ENCODE measurements at regions not wholly inside any gene's neighbourhood (a gene's known extent, or its start where the extent isn't known, plus 50 kb on each side); places are given as distances from the start of the nearest gene placed in this dataset.

DNA sequence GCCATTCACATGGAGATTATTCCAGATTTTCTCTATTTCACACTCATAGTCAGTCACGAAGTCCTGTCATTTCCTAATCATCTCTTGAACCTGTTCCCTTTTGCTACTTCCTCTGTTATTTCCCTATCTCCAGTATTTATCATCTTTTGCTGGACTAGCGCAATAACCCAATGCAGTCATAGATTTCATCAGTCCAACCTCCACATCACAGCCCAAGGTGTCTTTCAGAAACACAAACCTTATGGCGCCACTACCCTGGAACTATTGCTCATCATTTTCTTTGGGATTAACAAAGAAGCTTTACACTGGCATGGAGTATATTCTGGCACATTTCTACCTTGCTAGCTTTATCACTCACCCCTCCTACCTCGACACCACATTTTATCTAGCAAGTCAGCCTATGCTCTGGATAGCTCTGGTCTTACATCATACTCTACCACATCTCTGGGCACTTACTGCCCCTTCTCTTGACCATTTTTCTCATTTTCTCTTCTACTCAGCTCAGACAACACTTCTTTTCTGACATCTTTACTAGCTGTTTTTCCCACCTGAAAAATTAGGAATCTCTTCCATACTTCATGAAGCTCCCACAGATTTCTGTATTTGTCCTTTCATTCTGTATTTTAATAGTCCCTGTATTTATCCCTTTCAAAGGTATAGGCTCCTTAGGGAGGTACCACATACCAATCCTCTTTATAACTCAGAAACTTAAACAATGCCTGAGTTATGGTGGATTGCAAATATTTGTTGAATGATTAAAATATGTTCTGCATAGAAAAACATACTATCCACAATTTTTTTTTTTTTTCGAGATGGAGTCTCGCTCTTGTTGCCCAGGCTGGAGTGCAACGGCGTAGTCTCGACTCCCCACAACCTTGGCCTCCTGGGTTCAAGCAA is 534.7 kb downstream of the KLF12 start:
- DNase-seq = no peak

DNA sequence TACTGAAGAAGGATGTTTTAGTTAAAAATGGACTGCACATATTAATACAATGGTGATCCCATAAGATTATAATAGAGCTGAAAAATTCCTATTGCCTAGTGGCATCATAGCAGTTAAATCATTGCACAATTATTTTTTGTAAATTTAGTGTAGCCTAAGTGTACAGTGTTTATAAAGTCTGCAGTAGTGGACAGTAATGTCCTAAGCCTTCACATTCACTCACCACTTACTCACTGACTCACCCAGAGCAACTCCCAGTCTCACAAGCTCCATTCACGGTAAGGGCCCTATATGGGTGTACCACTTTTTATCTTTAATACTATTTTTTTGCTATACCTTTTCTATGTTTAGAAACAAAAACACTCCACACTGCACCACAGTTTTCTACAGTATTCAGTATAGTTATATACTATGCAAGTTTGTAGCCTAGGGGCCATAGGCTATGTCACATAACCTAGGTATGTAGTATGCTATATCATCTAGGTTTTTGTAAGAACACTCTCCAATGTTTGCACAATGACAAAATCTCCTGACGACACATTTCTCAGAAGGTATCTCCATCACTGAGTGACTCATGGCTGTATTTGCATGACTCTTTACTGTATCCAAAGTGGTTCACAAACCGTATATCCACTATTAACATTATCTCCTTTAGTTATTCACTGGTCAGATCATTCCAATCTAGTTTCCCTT is 536.0 kb downstream of the KLF12 start:
- no peak for DNase-seq

DNA sequence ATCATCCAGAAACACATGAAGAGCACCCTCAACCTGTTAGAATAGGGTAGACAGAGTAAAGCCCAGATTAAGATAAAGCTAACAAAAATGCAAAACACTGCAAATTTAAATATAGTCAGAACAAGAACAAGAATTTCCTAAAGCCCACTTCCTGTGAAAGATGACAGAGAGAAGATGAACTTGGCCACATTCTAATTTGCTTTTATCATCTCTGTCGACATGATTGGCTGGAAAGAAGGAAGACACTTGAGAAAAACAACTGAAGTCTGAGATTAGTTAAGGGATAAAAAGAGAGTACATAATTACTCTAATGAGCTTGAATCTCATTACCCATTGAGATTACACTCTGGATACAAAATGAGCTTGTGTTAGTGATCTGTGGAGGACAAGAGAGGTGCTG is 537.6 kb downstream of the KLF5 start:
- no peak for DNase-seq

DNA sequence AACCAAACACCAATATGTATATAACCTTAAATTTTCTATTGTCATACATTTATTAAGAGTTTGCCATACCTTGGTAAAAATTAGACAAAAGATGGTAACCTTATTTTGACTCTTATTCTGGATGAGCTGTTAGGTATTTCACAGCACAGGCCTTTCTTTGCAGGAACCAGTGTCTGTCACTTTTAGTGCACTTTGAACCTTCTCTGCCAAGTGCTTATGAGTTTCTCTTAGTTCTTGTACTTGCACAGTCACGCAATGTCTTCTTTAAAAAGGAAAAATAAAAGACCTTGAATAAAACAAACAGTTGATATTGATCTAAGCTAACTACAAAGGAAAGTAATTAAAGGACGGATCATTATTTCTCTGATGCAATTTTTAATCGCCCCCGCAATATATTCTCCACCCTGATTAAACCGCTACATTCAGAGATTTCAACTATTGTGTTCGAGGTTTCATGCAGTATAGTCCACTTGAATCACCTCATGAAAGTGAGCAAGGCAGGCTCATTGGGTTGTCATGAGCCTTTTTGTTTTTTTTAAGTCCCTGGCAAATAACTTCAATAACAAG is 534.5 kb downstream of the KLF5 start:
- no peak for DNase-seq

DNA sequence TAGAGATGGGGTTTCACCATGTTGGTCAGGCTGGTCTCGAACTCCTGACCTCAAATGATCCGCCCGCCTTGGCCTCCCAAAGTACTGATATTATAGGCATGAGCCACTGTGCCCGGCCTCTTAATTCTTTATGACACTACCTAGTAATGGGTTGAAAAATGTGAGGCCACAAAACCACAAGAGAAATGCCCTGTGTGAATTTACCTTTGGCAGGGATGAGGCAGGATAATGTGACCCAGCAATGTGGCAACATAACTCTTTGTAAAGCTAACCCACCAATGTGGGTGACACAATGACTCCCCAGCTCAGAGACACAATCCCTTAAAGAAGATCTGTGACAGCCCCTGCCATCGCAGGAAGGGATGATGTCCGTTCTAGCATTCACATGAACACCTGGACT is 533.1 kb downstream of the KLF5 start:
- DNase-seq = no peak

DNA sequence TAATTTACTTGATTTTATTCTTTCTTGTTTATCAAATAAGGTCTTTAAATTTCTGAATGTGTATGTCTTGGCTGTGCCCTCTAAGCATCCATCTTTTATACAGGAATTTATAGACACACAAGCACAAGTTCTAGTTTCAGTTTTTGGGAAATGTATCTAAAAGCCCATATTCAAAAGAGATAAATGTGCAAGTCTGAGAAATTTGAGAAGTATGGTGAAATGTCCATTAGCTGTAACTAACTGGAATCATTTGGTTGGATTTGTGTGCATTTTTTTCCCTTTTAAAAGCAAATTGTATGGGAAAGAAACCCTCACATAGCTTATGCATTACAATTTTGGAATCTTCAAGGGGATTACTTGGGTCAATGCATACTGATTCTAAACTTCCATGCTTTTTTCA is 532.0 kb downstream of the KLF5 start:
- DNase-seq = no peak

DNA sequence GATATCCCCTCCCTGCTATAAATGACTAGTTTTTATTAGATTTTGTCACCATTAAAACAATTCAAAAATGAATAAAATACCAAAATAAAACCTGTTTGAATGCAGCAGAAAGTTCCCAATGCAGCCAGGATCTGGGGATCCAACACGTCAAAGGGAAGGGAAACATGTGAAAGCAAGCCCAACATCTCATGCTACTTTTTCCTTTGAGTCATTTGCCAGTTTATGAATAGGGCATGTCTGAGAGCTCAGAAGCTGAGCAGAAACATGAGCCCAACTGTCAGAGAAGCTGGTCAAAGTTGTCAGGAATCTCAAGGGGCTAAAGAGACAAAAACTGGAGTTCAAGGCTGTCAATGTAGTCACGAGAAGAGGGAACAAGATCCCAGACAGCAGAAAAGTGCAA is 526.4 kb downstream of the KLF5 start:
- no peak for DNase-seq

DNA sequence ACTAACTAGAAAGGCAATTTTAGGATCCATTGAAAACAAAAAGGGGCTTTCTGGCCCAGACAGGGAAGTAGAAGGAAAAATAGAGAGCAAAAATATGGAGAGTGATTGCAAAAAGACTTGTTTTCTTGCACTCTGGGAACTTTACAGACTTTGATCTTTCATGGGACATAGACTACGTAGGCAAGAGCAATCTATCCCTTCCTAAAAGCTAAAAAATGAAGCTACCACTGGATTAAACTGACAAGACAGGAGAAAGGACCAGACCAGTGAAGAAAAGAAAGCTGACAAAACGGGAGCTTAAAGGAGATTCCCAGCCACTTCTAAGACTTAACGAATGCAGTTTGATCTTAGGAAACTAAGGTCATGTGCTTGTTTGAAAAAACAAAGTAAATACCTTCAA is 524.5 kb downstream of the KLF5 start:
- no peak for DNase-seq

DNA sequence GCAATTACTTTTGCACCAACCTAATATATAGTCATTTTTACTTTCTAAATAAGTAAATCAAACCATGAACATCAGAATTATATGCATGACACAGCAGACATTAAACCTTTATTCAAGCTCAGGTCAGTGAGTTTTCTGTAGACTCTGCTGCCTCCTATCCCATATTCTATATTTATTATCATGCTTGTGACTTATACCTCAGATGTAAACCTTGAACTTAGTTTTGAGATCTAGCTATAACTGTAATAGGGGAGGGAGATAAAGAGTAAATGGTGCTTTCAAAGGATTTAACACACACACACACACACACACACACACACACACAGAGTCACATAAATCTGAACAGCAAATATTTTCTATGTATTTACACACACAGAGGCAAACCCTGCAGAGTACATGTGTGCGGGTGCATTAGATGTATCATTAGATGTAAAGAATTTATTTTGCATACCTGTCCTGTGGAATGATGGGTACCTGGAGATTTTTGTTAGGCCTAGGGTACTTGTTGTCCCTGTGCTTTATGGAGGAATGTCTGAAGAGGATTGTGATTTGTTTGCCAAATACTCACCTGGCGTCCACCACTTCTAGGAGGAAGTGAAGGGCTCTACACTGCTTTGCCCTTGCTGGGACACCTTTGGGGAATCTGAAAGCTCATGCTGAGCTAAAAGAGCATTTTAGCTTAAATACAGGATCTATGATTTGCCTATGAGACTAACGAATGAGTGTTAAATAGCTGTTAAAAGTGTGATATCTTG is 521.9 kb downstream of the KLF5 start:
- DNase-seq = no peak

DNA sequence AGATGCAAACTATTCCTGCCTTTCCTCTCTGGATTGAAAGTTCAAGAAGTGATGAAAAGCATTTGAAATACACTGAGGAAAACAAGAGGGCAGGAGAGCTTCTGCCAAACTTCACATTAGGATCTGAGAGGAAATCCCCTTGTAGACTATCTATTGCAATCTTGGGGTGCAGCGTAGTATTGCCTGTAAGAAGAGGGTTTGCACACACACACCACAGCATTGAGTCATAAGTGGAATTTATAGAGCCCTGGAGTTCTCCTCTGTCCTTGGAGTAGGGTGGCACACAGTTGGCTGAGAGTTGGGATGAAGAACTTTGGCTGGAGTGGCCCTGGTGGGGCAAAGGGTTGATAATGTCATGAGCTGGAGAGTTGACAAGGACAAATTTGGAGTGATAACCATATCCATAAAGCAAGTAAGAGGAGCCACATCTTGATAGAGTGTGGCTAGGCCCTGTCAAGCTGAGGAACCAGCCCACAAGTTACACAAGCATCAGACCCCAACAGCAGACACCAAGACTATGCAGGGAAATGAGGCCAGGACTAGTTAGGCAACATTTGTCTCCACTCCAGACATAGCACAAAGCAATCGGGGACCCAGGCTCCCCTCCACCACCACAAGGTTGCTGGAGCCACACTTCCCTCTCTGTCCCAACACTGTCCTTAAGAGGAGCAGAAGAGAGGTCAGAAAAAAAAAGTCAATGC is 520.9 kb downstream of the KLF5 start:
- DNase-seq = no peak

DNA sequence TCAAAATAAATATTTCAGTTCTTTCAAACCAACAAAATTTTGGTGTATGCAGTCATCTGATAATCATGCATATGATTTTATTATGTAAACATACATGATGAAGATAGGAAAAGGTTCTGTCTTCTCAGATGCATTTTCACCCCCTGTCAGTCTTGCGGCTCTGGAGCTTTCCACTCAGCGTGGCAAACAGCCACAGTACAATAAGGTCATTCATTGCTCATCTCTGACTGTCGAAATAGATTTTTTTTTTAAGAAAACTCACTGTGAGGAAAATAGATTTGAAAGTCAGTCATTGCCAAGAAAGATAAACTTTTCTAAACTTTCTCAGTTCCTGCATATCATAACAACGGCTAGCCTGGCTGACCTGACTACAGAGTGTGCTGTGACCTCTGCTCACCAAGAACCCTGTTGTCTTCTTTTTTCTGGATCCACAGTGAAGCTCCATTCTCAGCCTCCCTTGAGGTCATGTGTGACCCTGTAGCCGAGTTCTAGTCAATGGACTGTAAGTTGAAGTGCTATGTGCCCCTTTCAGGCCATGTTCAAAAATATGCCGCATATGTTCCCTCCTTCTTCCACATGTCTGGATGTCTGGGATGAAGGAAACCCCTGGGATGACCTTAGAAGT is 519.6 kb downstream of the KLF5 start:
- no peak for DNase-seq

DNA sequence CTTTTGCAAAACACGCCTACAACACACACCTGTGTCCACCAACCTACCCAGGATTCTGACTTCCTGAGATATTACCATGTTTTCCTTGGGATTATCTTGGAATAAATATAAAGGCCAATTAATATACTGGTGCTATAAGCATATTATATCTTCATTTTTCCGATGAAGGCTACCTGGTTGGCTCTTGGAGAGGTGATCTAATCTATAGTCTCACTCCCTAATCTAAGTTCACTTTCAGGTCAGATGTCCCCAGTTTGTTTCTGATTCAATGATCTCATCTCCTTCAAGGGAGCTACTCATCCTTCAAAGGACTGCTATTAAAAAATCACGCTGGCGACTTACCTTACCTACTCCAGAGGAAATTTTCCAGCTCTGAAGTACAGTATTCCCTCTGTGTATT is 517.5 kb downstream of the KLF5 start:
- no peak for DNase-seq

DNA sequence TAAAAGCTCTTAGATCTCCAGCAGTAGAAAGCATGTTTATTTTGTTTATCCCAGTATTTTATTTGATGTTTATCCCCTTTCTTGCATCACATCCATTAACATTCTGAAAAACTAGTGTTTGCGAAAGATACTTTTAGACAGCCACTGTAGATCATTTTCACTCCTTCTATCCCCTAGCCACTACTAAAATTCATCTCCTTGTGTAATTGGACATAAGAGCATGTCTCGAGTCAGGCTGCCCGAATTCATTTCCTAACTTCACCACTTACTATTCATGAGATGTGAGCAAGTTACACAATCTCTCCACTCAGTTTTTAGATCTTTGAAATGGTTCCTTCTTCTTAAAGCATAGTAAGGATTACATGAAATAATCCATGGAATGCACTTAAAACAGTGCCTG is 514.0 kb downstream of the KLF5 start:
- no peak for DNase-seq

DNA sequence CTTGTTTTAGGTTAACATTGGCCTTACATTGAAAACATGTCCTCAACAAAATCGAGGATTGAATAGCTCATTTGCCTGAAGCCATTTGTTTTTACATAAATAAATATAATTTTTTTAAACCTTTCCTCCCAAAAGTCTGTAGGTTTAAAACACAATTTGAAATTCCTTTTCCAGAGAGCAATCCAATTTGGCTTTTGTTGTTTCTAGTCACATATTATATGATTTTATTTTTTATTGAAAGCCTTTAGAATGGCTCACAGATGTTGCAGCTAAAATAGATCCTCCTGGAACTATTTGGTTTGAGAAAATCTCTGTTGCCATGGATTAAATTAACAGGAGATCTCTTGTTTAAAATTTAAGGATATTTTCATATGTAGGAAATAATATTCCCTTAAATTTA is 512.6 kb downstream of the KLF5 start:
- DNase-seq = no peak

DNA sequence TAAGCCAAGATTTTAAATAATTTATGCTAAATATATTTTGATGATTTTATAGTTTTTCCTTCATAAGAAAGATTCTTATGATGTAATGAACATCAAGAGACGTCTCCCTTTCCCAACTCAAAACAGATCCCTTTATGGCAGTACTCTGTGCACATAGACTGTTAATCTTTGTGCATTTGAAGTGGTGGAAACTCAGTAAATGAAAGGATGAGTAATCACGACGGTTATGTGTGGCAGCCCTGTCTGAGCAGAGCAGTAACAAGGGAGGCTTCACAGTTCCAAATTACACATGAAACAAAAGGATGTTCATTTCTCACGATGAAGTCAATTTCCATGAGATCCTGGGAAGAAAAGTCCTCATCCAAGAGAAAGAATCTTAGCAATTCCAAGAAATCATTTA is 498.1 kb downstream of the KLF5 start:
- DNase-seq = no peak

DNA sequence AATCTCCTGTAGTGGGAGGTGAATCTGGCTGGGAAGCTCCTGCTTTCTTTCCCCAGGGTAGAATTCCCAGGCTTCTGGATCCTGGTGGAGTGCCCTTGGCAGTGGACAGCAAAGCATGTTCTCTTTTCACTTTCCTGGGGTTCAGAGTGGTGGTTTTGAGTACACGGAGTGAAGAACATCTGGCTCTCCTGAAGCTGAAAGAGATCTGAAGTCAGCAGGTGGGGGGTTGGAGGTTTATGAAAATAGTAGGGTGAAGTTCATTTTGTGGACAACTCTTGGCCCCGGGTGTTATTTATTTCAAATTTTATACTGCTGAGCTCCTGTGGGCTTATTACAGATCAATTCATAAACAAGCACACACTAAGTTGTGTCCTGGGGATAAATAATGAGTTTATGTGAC is 497.3 kb downstream of the KLF5 start:
- DNase-seq = no peak

DNA sequence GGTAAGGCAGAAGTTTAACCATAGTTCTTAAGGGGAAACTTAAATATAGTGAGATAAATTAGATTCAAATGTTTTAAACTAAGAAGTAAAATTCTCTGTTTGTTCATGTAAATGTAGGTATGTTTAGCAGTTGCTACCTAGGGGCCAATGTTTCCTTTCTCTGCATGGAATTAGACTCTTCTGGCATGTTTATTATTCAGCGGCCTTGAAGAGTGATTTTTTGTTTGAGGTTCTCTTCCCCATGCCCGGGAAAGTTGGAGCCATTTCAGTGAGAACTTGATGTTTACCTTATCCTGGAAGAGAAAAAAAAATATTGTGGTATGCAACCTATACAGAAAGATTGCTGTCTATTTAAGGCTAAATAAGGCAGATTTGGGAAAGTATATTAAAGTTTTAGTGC is 492.9 kb downstream of the KLF5 start:
- DNase-seq = no peak

DNA sequence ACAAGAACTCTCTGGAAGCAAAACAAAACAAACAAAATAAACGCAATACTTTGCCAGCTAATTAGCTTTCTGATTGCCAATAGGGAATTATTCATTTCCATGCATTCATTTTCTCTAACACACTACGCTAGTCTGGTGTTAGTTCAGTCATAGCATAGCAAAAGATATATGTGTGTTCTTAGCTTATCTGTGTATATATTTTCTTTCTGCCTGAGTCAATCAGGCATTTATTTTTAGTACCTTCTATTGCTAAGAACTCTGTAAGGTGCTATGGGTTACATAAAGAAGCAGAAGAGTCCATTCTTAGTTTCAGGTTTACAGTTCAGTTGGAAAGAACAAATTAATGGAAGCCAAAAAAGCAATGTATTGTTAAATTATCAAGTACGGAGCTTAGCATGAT is 490.9 kb downstream of the KLF5 start:
- DNase-seq = no peak

DNA sequence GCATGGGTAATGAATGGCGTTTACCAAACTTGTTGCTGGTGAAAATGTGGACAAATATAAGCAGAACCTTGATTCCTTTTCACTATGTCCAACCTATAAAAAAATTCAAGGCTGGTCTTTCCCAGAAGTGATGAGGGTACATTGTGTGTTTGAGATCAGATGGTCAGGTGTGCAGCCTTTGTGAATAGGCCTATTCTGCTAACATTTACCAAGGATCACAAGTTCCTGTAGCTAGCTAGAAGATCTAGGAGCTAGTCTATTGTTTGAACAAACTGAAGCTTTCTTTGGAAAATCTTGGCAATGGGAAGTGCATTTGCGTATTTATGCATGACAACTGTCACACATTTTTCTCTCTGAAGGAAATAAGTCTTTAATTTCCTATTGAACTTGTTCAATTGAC is 489.6 kb downstream of the KLF5 start:
- DNase-seq = no peak

DNA sequence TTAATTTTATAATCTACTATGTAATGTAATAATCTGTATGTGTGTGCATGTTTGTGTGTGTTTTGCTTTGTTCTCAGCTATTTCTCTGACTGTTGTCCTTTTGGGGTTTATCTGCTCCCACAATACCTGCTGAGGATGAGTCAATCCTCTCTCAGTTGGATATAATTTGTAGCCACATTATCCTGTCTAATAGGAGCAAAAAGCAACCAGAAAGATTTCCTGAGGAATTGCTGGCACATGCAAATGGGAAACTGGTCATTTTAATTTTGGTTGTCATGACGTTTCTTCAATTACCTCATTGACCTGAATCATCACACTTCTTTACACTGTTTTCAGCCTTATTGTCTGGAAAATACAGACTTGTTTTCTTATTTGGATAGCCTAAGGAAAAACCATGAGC is 488.4 kb downstream of the KLF5 start:
- DNase-seq = no peak

DNA sequence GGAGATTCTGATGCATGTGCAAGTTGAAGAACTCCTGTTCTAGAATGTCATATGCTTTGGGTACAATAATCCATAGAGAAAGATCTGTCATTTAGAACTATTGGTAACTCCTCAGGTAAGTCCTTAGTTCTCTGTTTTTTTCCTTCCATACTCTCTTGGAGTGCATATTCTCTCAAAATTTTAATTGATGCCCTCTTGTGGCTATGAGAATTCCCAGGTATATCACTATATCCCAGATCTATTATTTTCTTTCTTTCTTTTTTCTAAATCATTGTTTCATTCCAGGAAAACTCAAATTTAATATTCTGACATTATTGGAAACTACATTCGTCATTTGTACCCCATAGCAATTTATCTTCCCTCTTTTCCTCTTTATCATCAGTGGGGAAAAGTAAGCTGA is 485.4 kb downstream of the KLF5 start:
- DNase-seq = no peak

DNA sequence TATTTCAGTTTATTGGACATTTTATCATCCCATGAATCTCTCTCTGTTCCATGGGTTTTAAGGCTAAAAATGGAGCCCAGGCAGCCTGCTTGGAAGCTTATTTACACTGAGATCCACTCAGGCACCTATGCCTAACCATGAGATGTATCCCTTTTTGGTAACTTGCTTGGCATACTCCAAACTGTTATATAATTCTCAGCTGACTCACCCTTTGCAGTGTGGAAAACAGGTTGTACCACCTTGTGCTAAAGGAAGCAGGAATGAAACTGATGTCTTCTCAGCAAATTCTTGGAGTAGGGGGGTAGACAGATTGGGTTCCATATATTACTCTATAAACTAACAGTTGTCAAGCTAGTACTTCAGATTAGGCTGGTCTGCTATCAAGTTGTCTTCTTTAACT is 483.6 kb downstream of the KLF5 start:
- DNase-seq = no peak

All from SHP77 (cell line).